ENCODE measurements at regions not wholly inside any gene's neighbourhood (a gene's known extent, or its start where the extent isn't known, plus 50 kb on each side); places are given as distances from the start of the nearest gene placed in this dataset.

- TF ChIP-seq CTCF (IDR thresholded peaks at IDR 0.05) (no peak), POLR2A (IDR thresholded peaks at IDR 0.05) (no peak)
These were observed 91.4 kb downstream of the FAM217A start for GRCh38 chr6:3987576-3987975.
